Endothelial cell of hepatic sinusoid (primary cell): ENCODE measurements at regions not wholly inside any gene's neighbourhood (a gene's known extent, or its start where the extent isn't known, plus 50 kb on each side); places are given as distances from the start of the nearest gene placed in this dataset.

Experiments used
- in situ Hi-C: cut with HindIII; loops from 2 replicates; pipeline ENCODE4 v1.10.0; 2017; ENCODE audit warnings: low sequenced_read_pairs

- in situ Hi-C loops, result loop anchor here (10.0 kb wide), 1 partner anchor 69 kb away; no protein-coding TSS in a partner anchor
Measured at GRCh38 chr11:88405853-88406252, 68.3 kb upstream of the CTSC start.

GRCh38 chr11:88404932-88405710, 67.6 kb upstream of the CTSC start:
- in situ Hi-C loops, result loop anchor here (10.0 kb wide), 1 partner anchor 70 kb away; no protein-coding TSS in a partner anchor

DNA sequence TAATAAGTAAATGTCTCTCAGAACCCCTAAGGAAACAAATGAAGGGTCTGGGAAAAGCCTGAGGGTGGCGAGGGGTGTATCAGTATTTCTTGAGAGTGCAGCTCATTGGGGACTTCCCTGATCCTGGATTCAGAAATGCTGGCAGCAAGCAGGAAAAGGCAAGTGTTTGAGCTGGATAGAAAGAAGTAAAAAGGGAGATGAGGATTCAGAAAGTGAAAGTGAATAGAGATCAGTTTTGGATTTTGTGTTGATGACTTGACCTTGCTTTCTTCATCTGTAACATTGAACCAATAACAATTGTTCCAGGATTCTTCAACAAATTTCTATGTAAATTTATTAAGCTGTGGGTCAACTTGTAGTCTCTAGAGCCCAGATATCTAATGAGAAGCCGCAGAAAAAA, 66.9 kb upstream of the CTSC start:
- in situ Hi-C loops, result loop anchor here (10.0 kb wide), 1 partner anchor 70 kb away; no protein-coding TSS in a partner anchor

DNA sequence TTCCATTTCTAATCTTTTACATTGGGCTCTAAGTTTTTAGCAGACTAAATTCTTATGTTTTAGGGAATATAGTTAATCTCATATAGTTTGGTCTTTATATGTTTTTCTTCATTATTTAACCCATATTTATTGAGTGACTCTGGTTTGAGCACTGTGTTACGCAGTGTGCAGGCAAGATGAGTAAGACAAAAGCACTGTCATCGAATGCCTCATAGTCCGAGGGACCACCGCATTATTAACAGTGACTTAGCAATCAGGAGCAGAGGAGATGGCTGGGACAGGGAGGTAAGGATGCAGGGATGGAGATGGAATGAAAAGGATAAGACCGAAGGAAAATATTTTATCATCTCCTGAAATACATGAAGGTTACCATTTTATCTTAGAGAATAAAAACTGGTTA, 65.2 kb upstream of the CTSC start:
- in situ Hi-C loops, result loop anchor here (10.0 kb wide), 1 partner anchor 72 kb away; no protein-coding TSS in a partner anchor

DNA sequence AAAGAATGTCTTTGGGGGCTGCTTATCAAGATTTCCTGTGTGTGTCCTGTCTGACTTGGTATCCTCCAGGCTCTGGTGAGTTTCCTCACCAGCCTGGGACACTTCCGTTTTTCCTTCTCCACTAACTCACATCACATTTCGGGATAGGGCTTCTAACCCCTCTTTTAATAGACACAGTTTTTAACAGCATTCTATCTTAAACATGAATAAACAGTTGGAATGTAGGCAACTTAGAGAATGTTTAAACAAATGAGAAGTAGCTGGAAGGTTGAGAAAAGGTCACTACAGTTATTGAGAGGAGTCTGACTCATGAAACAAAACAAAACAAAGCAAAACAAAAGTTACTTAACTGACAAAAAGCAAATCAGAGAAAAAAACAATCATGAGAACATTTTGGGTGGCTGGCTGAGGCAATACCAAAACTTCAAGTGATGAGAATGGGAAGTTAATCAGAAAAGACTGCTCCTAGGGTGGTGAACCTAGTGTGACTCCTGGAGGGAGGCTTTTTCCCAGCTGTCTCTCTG, 64.7 kb upstream of the CTSC start:
- in situ Hi-C loops, result loop anchor here (10.0 kb wide), 1 partner anchor 73 kb away; no protein-coding TSS in a partner anchor

DNA sequence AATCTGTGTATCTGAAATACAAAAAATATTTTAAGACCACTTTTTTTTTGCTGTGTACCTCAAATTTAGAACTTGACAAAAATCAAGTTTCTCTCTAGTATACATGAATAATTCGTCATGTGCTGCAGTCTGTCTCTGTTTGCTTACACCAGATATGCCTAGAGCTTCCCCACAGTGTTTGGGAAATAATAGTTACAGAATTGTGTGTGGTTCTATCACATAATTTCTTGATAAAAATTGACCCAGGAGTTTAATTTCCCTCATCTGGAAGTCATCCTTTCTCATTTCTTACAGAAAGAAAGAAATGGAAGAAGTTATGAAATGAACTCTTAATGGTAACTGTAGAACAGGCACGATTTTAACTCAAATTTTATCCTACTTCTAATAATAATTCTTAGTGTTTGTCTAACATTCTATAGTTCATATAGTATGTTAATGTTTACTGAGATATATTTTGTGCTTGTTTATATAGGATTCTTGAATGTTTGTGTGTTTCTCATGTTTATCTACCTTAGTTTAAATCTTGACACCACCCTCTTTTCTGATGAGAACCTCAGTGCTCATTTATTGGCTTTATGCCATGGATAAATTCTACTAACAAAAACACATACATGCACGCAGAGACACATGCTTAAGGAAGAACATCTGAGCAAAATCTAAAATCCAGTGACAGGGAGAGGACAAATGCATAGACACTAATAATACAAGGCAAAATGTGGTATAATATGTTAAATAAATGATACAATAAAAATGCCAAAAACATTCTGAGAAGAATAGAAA, 61.4 kb upstream of the CTSC start:
- in situ Hi-C loops, result no loop called here

DNA sequence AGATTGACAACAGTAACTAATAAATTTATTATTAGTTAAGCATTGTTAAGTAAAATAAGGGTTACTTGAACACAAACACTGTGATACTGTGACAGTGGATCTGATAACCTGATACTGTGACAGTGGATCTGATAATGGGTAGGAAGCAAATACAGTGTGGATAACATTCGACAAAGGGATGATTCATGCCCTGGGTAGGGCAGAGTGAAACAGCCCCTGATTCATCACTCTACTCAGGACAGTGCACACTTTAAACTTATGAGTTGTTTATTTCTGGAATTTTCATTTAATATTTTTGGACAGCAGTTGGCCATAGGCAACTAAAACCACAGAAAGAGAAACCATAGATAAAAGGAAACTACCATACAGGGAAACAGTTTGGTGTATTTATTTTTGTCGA, 60.8 kb upstream of the CTSC start:
- in situ Hi-C loops, result no loop called here

DNA sequence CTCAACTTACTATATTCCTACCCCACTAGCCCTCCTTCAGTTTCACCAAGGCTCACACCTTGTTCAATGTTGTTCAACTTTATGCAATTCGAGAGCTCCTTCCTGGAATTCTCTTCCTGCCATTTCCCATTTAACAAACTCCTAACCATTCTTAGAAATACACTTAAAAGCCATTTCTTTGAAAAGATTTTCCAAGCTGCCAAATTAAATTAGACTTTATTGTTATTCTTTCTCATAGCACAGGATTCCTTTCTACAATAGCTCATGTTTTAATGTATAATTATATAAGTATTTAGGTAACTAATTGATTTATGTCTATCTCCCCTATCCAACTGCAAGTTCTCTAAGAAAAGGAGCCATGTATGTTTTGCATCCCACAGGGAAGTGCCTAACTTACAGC, 52.7 kb upstream of the CTSC start:
- in situ Hi-C loops, result no loop called here

DNA sequence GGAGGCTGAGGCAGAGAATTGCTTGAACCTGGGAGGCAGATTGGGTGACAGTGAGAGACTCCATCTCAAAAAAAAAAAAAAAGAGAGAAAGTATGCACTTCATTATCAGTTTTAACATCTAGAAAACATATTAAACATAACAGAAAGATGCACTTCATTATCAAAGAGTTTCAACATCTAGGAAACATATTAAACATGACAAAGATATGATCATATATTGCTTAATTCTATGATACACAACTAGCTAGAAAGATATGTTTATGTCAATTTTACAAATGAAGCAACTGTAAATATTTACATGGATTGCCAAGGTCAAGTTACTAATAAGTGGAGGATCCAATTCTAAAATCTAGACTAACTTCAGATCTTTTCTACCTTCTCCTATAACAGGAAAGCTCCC, 50.4 kb upstream of the CTSC start:
- in situ Hi-C loops, result no loop called here
